Muscle of back (tissue), 3 donors: ENCODE measurements at regions not wholly inside any gene's neighbourhood (a gene's known extent, or its start where the extent isn't known, plus 50 kb on each side); places are given as distances from the start of the nearest gene placed in this dataset.
"Not testable (repeated sequence)": the region's sequence is repeated elsewhere in the genome, so short reads cannot be mapped to it uniquely, and the experiment has no call there.

Experiments
- DNase-seq, 3 donors: peaks; one replicate each; pipeline versions ENCODE4 v3.0.0 to v3.0.0-alpha.2; 2013

DNA sequence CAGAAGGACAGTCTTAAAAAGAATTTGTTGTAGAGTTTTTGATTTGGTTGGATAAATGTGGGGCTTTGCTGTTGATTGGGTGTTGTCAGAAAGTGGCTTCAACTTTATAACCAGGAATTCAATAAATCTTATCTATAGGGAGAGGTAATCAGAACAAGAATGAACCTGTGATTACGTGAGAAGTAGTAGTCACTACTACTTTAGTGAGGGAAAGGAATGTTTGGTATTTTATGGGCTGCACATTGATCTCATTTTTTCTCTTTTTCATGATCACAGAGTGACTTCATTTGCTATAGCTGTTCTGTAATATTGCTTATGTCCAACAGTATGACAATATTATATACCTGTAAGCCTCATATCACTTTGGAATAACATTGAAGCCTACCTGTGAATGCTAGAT, 485.2 kb upstream of the BCHE start:
- DNase-seq: no peak

DNA sequence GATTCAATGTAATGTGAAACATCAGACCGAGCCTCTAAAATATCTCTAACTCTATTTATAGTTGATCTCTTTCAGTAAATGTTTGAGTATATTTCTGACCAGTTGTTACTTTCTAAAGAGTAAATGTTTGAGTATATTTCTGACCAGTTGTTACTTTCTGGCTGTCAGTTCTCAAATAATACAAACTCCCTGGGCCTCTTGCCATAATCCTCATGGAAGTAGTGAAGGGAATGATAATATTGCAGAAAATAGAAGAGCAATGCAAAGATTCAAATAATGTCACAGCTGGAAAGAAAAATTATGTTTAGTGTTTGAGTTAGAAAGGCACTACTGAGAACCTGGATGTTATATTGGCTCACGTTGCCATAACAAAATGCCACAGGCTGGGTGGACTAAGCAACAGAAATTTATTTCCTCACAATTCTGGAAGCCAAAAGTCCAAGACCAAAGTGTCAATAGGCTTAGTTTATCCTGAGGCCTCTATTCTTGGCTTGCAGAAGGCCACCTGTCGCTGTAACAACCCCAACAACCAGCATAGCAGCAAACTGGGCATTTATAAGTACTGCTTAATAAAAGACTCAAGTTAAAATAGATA, 470.6 kb upstream of the BCHE start:
- DNase-seq: peak; percentile 13 to 41 (median 33)

DNA sequence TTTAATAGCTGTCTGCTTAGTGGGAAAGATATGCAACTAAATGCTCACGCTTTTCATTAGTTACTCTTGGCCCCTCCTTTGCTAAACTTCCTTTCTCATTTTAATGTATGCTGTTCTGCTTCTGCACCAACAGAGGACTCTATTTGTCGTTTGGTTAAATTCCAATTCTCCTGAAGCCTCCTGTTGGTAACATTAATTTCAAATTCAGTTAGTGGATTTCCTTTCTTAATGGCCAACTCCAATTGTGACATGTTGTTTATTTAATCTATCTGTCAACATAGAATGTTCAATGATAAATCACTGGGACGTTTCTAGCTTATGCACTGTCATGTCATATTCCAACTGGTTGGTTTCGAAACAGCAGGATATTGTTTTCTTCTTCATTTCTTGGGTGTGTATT, 467.4 kb upstream of the BCHE start:
- DNase-seq: no peak

DNA sequence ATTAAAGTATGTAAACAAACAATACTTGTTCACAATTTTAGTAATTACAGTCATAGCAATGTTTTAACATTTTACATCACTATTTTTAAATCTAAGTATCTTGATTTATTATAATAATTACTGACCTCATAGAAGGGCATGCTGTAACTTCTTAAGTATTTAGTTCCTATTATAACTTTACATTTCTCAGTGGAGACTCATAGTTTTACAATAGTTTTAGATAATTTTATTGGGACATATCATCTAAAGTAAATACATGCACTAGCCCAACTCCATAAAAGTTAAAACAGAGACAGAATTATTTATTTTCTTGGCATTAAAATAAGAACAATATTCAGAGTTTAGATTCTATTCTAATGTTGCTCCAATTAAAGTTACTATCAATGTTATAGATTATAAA, 466.5 kb upstream of the BCHE start:
- DNase-seq: no peak

DNA sequence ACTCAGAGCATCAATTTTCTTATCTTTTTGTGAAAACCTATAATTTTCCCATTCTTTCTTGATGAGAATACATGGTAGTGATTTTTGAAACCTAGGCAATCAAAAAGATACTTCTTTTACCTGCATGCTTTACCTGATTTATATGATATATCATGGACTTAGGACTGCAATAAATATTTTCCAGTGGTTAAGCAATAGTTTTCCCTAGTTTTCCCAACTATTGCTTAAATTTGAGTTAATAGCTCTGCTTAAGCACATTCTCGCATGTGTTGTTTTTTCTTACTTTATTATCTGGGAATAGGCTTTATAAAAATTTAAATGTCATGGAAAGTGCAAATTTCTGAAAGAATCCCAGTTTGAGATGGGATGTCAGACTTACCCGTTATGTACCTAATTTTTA, 465.1 kb upstream of the BCHE start:
- DNase-seq: no peak

DNA sequence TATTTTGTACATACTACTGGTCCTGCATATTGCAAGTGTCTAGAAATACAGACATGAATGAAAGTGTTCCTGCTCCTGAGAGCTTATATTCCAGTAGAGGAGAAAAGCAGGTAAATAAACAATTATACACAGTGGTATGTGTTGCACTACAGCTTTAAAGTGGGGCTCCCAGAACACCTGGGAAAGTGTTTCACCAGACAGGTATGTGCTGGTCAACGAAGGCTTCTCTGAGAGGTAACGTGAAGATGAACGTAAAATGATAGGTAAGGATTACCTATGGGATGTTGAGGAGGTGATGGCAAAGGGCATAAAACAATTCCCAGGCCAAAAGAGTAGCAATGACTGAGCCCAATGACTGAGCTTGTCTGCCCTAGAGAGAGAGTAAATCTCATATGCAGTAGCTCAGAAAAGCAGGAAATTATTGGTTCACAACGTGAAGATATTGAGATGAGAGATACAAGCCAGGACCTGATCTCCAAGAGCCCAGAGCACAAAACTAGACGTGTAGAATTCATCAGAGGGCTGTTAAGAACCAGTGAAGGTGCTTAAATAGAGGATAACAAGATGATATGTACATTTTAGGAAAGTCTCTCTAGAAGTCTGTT, 459.1 kb upstream of the BCHE start:
- no peak for DNase-seq

DNA sequence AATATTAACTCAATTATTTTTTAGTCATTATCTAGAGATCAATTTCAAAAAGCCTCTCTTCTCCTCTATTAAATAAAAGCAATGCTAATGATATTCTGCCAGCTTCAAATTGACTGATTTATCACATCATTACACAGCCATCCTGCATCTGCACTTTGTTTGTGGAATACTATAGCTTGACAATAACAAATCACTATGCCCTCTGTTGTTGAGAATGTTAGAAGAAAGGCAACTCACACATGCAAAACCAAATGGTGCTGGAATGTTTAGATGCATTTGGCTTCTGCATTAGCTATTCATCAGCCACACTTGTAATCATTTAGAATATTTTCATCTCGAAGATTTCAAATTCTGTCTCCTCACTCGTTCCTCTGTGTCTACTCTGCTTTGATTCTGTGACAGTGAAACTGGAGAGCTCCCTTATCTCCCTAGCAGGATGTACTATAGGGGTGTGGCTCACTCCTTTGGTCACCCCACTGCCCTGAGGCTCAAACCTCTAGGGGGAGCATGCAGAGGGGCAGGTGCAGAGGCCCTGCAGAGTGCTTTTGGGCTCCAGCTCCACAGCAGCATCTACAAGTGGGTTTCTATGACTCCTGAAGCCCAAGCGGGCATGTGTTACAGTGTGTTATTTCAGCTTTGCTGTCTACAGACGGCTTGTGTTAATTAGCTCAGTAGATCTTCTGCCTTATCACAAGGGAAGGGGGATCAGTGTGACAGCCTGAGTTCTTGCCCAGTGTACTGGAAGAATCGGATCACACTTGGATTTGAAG, 454.1 kb upstream of the BCHE start:
- DNase-seq: no peak

DNA sequence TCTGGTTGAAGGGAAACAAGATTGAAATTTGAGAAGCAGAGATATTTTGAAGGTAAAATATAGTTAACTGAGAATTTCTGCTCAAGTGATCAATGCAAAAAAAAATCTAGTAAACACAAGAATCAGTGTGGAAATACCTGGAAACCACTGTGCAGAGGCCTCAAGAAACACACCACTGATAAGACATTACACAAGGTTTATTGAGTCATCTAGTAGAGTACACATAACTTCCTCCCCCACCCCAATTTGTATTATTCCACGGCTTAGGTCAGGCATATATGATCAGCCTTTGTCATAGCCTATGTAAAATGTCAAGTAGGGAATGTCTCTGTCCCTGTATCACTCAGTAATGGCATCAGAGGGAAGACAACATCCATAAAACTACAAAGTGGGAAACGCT, 447.8 kb upstream of the BCHE start:
- DNase-seq: no peak

DNA sequence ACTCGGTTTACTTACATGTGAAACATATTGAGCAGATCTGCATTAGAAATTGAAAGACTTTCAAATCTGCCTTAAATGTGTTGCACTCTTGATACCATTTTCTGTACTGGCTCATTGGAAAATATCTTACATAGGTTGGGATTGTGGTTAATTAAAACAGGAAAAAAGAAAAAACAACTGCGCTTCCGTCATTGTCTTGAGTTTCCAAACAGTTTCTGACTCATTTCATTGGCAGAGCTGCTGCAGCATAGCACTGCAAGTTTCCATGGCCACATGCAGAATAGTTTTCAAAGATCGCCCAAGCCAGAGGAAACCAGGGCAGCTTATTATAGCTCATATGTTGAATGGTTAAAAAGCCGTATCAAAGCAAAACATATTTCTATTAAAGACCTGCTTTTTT, 446.6 kb upstream of the BCHE start:
- DNase-seq: peak; percentile 30 to 60 (median 51)

DNA sequence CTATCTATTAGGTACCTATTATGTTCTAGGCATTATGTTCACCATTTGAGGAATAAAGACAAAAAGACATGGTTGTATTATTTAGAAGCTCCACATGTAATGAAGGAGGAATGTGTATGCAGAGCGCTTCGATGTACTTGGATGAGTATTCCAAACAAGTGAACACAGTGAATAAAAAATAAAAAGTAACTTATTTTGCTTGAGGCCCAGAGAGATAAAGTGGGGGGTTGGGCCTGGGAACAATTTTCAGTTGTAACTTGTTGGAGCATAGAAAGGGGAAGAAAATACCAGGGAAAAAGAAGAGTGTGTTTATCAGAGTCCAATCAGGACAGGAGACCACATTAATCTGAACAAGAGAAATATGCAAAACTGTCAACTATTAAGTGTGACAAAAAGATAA, 445.7 kb upstream of the BCHE start:
- DNase-seq: no peak

DNA sequence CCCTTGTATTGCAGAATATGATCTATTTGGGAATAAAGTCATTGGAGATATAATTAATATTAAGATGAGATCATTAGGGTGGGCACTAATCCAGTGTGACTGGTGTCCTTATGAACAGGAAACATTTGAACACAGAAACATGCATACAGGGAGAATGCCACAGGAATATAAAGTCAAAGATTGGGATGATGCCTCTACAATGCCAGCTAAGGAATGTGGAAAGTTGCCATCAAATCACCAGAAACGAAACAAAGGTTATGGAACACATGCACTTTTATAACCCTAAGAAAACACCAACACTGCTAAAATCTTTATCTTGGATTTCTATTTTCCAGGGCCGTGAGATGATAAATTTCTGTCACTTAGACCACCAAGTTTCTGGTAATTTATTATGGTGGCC, 442.4 kb upstream of the BCHE start:
- DNase-seq: no peak

DNA sequence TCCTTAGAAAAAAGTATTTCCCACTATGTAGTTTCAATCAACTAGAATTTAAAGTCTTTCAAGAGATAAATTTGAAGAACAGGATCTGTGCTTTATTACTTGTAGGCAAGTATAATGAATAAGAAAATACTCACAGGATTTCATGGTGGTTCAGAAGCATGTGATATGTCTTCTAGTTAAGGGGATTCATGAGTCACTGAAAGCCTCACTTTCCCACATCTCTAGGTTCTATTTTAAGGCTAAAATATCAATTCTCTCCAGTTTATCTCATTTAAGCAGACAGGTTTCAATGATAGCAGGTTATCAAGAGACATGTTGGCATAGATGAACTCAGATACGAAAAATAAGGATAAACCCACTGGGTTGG, 437.8 kb upstream of the BCHE start:
- DNase-seq: no peak

DNA sequence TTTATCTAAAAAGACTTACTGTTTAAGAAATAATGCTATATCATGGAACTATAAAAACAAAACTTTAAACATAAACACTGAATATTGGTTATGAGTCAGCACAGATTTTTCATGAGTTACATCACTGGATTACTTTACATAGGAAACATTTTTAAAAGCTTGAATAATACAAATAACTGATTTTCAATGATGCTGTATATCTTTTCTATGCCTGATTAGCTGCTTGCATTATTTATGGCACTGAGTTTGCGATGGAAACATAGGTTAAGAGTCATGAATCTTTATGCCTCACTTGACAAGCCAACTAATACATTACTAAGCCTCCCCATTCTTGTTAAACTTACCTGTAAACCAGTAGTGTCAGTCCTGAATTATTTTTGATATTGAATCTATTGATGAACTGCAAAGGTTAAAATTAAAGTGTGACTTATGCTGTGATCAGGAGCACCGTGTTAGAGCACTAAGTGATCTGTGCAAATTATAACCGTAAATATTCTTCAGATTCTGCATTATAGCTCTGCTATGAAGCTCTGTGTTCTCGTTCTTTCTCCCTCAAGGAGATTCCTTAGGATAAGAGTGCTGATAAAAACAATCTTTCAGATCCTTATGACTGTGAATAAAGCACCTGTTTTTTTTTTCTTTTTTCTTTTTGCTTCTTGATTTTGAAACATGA, 437.3 kb upstream of the BCHE start:
- peak in 1 of 3 donors; percentile 10 for DNase-seq

DNA sequence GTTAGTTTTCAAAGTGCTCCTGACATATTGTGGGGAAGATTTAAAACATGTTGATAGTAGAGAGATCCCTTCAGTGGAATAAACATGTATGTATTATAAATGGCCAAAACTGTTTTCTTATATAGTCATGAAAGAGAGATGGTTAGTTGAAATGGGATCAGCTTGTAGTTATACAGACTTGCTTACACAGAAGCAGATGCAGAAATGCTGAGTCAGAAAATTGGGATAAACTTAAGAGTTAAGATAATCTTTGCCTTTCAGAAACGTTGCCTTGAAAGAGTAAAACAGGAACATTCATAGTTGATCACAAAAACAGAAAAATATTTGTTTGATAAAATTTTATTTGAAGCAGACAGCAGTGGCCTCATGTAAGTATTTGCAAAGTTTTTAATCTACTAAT, 433.2 kb upstream of the BCHE start:
- no peak for DNase-seq

DNA sequence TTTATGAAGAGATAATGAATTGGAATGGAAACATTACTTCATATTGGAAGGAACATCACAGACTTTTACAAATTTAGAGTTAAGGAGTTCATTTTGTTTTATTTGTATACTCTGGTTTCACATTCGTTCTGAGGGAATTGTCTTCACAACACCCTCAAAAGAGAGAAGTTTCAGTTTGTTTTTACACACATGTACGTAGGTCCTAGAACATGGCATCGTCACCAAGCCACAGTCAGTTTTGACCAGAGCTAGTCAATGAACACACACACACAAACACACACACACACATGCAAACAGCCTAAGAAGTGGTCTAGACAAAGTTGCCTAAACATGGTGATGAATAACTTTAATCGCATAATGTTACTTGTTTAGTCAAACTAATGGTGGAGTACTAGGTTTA, 427.9 kb upstream of the BCHE start:
- DNase-seq: no peak

DNA sequence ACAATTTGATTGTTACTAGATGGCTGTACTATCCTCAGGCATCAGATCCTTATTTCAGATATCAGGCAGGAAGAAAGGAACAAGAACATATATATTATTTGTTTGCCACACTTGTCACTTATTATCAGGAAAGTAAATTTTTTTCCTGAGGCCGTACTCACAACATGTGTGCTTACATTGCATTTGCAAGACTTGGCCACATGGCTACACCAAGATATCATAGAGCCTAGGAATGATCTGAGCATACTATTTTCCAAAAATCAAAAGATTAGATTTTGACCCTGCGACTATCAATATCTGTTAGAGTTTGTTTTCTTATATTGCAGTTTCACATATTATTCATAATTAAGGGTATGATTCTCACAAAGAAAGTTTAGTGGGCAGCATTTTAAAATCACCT, 426.2 kb upstream of the BCHE start:
- DNase-seq: no peak

DNA sequence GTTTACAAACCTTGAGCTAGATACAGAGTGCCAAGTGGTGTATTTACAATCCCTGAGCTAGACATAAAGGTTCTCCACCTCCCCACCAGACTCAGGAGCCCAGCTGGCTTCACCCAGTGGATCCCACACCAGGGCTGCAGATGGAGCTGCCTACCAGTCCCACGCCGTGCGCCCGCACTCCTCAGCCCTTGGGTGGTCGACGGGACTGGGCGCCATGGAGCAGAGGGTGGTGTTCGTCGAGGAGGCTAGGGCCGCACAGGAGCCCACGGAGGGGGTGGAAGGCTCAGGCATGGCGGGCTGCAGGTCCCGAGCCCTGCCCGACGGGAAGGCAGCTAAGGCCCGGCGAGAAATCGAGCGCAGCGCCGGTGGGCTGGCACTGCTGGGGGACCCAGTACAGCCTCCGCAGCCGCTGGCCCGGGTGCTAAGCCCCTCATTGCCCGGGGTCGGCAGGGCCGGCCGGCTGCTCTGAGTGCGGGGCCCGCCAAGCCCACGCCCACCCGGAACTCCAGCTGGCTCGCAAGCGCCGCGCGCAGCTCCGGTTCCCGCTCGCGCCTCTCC, 421.1 kb upstream of the BCHE start:
- DNase-seq: not testable (repeated sequence)

DNA sequence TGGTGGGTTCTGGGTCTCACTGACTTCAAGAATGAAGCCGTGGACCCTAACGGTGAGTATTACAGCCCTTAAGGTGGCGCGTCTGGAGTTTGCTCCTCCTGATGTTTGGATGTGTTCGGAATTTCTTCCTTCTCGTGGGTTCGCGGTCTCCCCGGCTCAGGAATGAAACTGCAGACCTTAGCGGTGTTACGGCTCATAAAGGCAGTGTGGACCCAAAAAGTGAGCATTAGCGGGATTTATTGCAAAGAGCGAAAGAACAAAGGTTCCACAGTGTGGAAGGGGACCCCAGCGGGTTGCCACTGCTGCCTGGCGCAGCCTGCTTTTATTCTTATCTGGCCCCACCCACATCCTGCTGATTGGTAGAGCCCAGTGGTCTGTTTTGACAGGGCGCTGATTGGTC, 420.5 kb upstream of the BCHE start:
- no peak for DNase-seq

DNA sequence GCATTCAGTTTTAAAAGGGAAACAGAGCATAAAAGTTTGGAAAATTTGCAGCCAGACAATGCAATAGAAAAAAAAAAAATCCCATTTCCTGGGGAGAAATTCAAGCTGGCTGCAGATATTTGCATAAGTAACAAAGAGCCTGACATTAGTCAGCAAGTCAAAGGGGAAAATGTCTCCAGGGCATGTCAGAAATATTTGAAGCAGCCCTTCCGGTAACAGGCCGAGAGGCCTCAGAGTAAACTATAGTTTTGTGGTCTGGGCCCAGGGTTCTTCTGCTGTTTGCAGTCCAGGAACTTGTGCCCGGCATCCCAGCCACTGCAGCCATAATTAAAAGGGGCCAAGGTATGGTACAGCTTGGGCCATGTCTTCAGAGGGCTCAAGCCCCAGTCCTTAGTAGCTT, 411.6 kb upstream of the BCHE start:
- DNase-seq: no peak

DNA sequence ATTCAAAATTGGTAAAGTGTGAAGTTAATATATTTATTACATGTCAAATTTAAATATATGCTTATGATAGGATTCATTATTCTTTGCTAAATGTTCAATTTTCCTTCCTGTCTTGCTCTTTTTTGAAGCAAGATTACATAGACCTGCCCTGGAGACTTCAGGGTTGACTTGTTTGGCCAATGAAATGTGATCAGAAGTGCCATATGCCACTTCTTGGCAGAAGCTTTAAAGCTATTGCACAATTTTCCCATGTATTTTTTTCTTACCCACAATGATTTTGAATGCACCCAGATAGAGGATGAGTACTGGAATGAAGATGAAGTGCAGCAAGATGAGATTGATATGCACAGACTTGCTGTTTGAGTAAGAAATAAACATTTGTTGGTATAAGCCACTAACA, 406.3 kb upstream of the BCHE start:
- no peak for DNase-seq

DNA sequence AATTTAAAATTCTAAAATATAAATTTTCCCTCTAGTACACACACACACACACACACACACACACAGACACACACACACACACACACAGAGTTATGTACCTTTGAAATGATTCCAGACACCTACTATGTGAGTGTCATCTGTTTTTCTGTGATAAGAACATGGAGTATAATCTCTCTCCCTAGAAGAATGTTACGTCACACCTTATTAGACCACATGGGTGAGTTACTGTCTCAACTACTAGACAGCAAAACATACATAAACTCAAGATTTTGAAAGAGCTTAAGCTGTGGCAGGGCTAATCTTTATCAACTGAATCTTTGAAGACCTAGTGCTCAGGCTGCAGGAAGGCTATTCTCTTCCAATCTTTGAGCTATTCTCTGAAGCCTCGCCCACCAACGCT, 385.9 kb upstream of the BCHE start:
- DNase-seq: no peak

DNA sequence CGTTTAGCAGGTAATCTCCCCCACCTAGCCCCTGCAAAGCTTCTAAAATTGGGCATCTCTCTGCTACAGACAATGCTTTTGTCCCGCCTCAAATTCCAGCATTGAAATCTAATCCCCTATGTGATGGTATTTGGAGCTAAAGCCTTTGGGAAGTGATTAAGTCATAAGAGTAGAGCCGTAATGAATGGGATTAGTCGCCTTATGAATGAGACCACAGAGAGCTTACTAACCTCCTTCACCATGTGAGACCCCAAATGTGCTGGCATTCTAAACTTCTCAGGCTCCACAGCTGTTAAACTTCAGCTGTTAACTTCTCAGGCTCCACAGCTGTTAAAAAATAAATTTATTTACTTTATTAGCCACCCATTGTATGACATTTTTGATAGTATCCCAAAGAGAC, 374.2 kb upstream of the BCHE start:
- peak in 2 of 3 donors; percentile 11 for DNase-seq

DNA sequence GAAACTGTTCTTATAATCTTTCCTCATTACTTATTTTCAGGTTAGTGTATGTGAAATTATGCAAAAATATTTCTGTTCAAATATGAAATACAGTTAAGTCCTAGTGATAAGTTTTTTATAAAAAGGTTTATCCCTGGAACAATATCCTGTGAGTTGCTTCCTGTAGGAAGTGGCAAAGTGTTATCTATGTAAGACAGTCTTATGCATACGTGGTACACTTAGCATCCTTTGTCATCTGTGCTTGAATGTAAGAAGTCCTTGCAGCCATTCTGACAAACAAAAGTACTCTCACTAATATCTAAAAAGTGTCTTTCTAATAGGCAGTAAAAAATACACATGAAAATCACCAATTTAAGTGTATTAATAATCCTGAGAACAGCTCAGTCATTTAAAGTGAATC, 372.5 kb upstream of the BCHE start:
- no peak for DNase-seq
